Left ventricle myocardium inferior (tissue), 1 donor: ENCODE measurements at regions not wholly inside any gene's neighbourhood (a gene's known extent, or its start where the extent isn't known, plus 50 kb on each side); places are given as distances from the start of the nearest gene placed in this dataset.

Experiments used
- DNase-seq: peaks from one replicate; pipeline ENCODE4 v3.0.0-alpha.2; 2020
- H3K27ac ChIP-seq: fragments of 200-600 bp; replicated peaks from 2 replicates; pipeline ENCODE4 v1.8.0; 2021
- H3K27me3 ChIP-seq: fragments of 200-600 bp; 2 replicates; pipeline ENCODE4 v1.8.0; 2021; ENCODE audit warnings: low read depth
- H3K36me3 ChIP-seq: fragments of 200-600 bp; 2 replicates; pipeline ENCODE4 v1.8.0; 2021
- H3K4me1 ChIP-seq: fragments of 200-600 bp; 2 replicates; pipeline ENCODE4 v1.8.0; 2021
- H3K4me3 ChIP-seq: fragments of 200-600 bp; 2 replicates; pipeline ENCODE4 v1.8.0; 2021; ENCODE audit warnings: mild to moderate bottlenecking, moderate library complexity
- H3K9me3 ChIP-seq: fragments of 200-600 bp; replicated peaks from 2 replicates; pipeline ENCODE4 v1.8.0; 2021
- CTCF ChIP-seq: fragments of 200-600 bp; IDR thresholded peaks from 2 replicates; pipeline ENCODE4 v1.8.0; 2021; ENCODE audit warnings: antibody characterized with exemption, mild to moderate bottlenecking, borderline replicate concordance
- intact Hi-C: fragments of 100-400 bp; cut with micrococcal nuclease; formaldehyde crosslinking; loops from one replicate; pipeline ENCODE4 v1.11.0; 2022
- donor health status: DM: no; HTN: yes; CAD: no; lungs with severe emphysema.

- no peak overlapping the region for H3K27ac ChIP-seq
- intact Hi-C loops = no loop called here
- peaks cover 31% of the 10 kb centered on the region for H3K9me3 ChIP-seq
- no peak for TF ChIP-seq CTCF
- DNase-seq = no peak
- no peaks in the 10 kb centered on the region for H3K4me1 ChIP-seq
- H3K4me3 ChIP-seq = no peak overlapping the region
- H3K27me3 ChIP-seq = peaks cover 5% of the 10 kb centered on the region
- no peaks in the 10 kb centered on the region for H3K36me3 ChIP-seq
Measured at GRCh38 chr5:4387290-4387689, 752.8 kb upstream of the ADAMTS16 start.

- H3K9me3 ChIP-seq = peaks cover 23% of the 10 kb centered on the region
- H3K4me1 ChIP-seq = no peaks in the 10 kb centered on the region
- H3K27ac ChIP-seq = no peak overlapping the region
- no peaks in the 10 kb centered on the region for H3K27me3 ChIP-seq
- intact Hi-C loops = no loop called here
- no peak for DNase-seq
- H3K4me3 ChIP-seq = no peak overlapping the region
- H3K36me3 ChIP-seq = no peaks in the 10 kb centered on the region
- TF ChIP-seq CTCF = no peak
Measured at GRCh38 chr5:4395752-4396151, 744.4 kb upstream of the ADAMTS16 start.

- TF ChIP-seq CTCF = no peak
- Histone ChIP-seq H3K4me1 (no peaks in the 10 kb centered on the region), H3K27me3 (peaks cover 24% of the 10 kb centered on the region)
Measured at GRCh38 chr5:4405614-4406219, 734.4 kb upstream of the ADAMTS16 start.

GRCh38 chr5:4410151-4410550 lies 730.0 kb upstream of the ADAMTS16 start:
- Histone ChIP-seq H3K4me1 (no peaks in the 10 kb centered on the region), H3K27me3 (peaks cover 31% of the 10 kb centered on the region), H3K36me3 (no peaks in the 10 kb centered on the region), H3K27ac (no peak overlapping the region), H3K4me3 (no peak overlapping the region), H3K9me3 (no peaks in the 10 kb centered on the region)
- no peak for TF ChIP-seq CTCF
- DNase-seq = no peak
- intact Hi-C loops = no loop called here

More at GRCh38 chr5:4405614-4406219, 734.4 kb upstream of the ADAMTS16 start:
- intact Hi-C loops = no loop called here
- Histone ChIP-seq H3K9me3 (no peaks in the 10 kb centered on the region), H3K36me3 (no peaks in the 10 kb centered on the region), H3K27ac (no peak overlapping the region), H3K4me3 (no peak overlapping the region)
- no peak for DNase-seq

- no peaks in the 10 kb centered on the region for H3K9me3 ChIP-seq
- intact Hi-C loops = no loop called here
- TF ChIP-seq CTCF = no peak
- H3K27me3 ChIP-seq = peaks cover 31% of the 10 kb centered on the region
- no peak overlapping the region for H3K4me3 ChIP-seq
- no peaks in the 10 kb centered on the region for H3K36me3 ChIP-seq
- no peak for DNase-seq
- H3K27ac ChIP-seq = no peak overlapping the region
- no peaks in the 10 kb centered on the region for H3K4me1 ChIP-seq
Measured at GRCh38 chr5:4411664-4412063, 728.5 kb upstream of the ADAMTS16 start.
